Astrocyte of the hippocampus (primary cell): ENCODE measurements at regions not wholly inside any gene's neighbourhood (a gene's known extent, or its start where the extent isn't known, plus 50 kb on each side); places are given as distances from the start of the nearest gene placed in this dataset.

Experiments
- DNase-seq: peaks from one replicate; pipeline ENCODE4 v3.0.0; 2011; ENCODE audit warnings: low read depth, low spot score

DNA sequence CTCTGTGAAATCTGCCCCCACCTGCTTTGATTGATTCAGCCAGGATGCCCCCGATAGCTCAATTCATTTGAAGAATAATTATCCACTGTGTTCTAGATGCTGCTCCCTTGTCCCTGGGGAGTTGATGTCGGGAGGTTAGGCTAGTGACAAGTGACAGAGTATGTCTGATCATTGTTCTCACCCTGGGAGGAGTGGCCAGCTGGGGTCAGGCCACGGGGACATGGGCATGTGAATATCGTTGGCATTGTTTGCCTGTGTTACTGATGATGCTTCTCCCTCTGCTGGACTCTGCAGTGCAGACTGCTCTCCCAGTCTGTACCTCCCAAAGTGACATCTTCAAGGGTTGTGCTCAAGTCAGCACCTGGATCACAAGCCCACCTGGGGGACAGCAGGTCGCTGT is 89.9 kb upstream of the C16orf82 start:
- no peak for DNase-seq

- DNase-seq: peak; percentile 34
Observed at GRCh38 chr16:26981266-26981938, 85.3 kb upstream of the C16orf82 start.

DNA sequence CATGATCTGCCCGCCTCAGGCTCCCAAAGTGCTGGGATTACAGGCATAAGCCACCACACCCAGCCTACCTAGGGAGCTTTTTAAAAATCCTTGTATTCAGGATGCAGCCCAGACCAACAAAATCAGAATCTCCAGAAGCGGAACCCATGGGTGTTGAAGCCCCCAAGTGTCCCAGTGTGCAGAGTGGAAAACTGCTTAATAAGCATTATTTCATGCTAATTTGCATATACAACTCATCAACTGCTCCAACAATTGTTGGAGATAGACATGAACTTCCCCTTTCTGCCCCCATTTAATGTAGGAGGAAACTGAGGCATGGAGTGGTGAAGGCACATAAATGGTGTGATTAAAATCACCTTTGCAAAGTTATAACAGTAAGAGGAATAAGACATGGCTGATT is 84.3 kb upstream of the C16orf82 start:
- no peak for DNase-seq

GRCh38 chr16:26983426-26983825 is 83.3 kb upstream of the C16orf82 start:
- DNase-seq: peak; percentile 42

DNA sequence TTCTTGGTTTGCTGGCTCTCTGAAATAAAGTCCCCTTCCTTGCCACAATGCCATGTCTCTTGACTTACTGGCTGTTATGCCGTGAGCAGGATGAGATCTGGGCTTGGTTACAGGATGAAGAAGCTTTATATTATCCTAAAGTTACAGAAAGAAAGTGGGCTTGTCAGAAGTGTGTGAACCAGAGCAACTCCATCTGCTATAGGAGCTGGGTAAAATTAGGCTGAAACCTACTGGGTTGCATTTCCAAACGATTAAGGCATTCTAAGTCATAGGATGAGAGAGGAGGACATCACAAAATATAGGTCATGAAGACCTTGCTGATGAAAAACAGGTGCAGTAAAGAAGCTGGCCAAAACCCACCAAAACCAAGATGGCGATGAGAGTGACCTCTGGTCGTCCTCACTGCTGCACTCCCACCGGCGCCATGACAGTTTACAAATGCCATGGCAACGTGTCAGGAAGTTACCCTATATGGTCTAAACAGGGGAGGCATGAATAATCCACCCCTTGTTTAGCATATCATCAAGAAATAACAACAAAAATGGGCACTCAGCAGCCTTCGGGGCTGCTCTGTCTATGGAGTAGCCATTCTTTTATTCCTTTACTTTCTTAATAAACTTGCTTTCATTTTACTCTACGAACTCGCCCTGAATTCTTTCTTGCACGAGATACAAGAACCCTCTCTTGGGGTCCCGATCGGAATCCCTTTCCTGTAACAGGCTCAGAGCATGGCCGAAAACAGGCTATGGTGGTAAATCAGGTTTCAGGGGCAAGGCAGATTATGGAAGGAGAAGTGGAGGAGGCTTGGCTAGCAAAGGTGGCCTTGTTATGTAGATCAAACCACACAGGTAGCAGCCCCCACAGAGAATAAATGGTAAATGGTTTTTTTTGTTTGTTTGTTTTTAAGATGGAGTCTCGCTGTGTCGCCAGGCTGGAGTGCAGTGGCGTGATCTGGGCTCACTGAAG is 81.3 kb upstream of the C16orf82 start:
- DNase-seq: no peak

- peak; percentile 87 for DNase-seq
Observed at GRCh38 chr16:26987597-26988010, 79.1 kb upstream of the C16orf82 start.

- DNase-seq: no peak
Observed at GRCh38 chr16:26988186-26988585, 78.5 kb upstream of the C16orf82 start.

GRCh38 chr16:26990384-26991120 is 76.2 kb upstream of the C16orf82 start:
- DNase-seq: peak; percentile 17

GRCh38 chr16:26992666-26993349 is 73.9 kb upstream of the C16orf82 start:
- DNase-seq: no peak

GRCh38 chr16:26993511-26993910 is 73.2 kb upstream of the C16orf82 start:
- DNase-seq: no peak

GRCh38 chr16:26993963-26994362 is 72.8 kb upstream of the C16orf82 start:
- DNase-seq: peak; percentile 28

DNA sequence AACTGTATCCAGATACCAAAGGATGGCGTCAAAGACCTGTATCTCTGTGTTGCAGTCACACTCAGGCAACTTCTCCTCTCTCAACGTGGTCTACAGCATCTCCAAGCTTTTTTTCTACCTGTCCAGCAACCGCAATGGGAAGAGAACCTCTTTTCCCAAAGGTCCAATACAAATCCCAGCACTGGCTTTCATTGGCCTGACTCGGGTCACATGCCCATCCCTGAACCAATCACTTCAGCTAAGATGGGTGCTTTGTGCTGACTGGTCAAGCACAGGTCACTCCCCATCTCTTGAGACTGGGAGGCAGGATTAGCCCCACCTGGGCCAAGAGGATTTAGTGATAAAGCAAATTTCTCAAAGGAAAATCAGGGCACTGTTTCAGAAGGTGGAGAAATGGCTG is 71.2 kb upstream of the C16orf82 start:
- DNase-seq: no peak

- DNase-seq: no peak
Observed at GRCh38 chr16:27005386-27005785, 61.3 kb upstream of the C16orf82 start.
